Heart right ventricle (tissue), 16 donors: ENCODE measurements at regions not wholly inside any gene's neighbourhood (a gene's known extent, or its start where the extent isn't known, plus 50 kb on each side); places are given as distances from the start of the nearest gene placed in this dataset.
A peak's percentile ranks its signal among the peaks of the same experiment; 100 is the strongest.

Experiments used
- ATAC-seq, 8 donors: fragments of 200-7000 bp; cut with Tn5 transposase; one replicate each; pipeline ENCODE4 v1.9.1; 2020; ENCODE audit warnings: mild to moderate bottlenecking in 8 of 8, moderate library complexity in 8 of 8, moderate number of reproducible peaks in 1 of 8
- DNase-seq, 2 donors: peaks; one replicate each; pipeline ENCODE4 v3.0.0-alpha.2; 2020
- H3K27ac ChIP-seq, 10 donors: fragments of 200-600 bp; sonication (generic) in 2 of 10; one replicate each; pipeline versions ENCODE4 v1.5.0 to v1.8.0; 2020 to 2022; ENCODE audit warnings: mild to moderate bottlenecking in 3 of 10
- H3K27me3 ChIP-seq, 7 donors: fragments of 200-600 bp; one replicate each; pipeline ENCODE4 v1.8.0; 2021 to 2022; ENCODE audit warnings: mild to moderate bottlenecking in 2 of 7
- H3K36me3 ChIP-seq, 9 donors: fragments of 200-600 bp; sonication (generic) in 1 of 9; one replicate each; pipeline versions ENCODE4 v1.5.0 to v1.8.0; 2020 to 2022; ENCODE audit warnings: mild to moderate bottlenecking in 2 of 9
- H3K4me1 ChIP-seq, 9 donors: fragments of 200-600 bp; sonication (generic) in 1 of 9; one replicate each; pipeline versions ENCODE4 v1.5.0 to v1.8.0; 2020 to 2022; ENCODE audit warnings: mild to moderate bottlenecking in 4 of 9
- H3K4me3 ChIP-seq, 10 donors: fragments of 200-600 bp; sonication (generic) in 2 of 10; one replicate each; pipeline versions ENCODE4 v1.5.0 to v1.8.0; 2020 to 2022; ENCODE audit warnings: mild to moderate bottlenecking in 7 of 10, moderate library complexity in 2 of 10
- H3K9me3 ChIP-seq, 11 donors: fragments of 200-600 bp in 10 of 11; sonication (generic) in 2 of 11; one replicate each; pipeline versions ENCODE4 v1.5.0 to v1.8.0; 2013 to 2022; ENCODE audit warnings: mild to moderate bottlenecking in 2 of 11, control low read depth in 1 of 11, moderate library complexity in 1 of 11
- WGBS, 2 donors: extraction: QIAGEN DNeasy Blood & Tissue Kit; methylation state at CpG; one replicate each; pipeline ENCODE4 v1.1.7; 2013; ENCODE audit warnings: inconsistent platforms in 1 of 2; 5-methylcytosine and 5-hydroxymethylcytosine counted together
- intact Hi-C, 10 donors: fragments of 100-400 bp; cut with DNase I; formaldehyde crosslinking; loops; one replicate each; pipeline versions ENCODE4 v1.11.1 to v1.14.2; 2022
- TF ChIP-seq, protein P1 (sequence below), 9 donors: fragments of 200-600 bp; sonication (generic) in 2 of 9; IDR thresholded peaks; one replicate each; pipeline versions ENCODE4 v1.5.0 to v1.8.0; 2021 to 2022; ENCODE audit warnings: antibody characterized with exemption in 9 of 9, mild to moderate bottlenecking in 5 of 9, moderate library complexity in 1 of 9
- donor health status: Arrhythmogenic right ventricular cardiomyopathy.
- donor health status: ischemic (EF 13 %, LVEDD 7.1; RV severe dilation, severe dysfunction).
- donor health status: healthy with polysubstance abuse.
- donor health status: DM: no; HTN: yes; CAD: no.
- donor health status: DM: no; HTN: no; CAD: no.
- donor health status: ischemic (EF 25% LVEDD 6.9; RV normal size, moderate dysfunction).
- donor health status: ischemic (EF 25% LVEDD 5.7; RV mildly dilated, moderate dysfunction).
- donor health status: healthy.
- donor health status: DM: yes; HTN: yes; CAD: no.
- donor health status: Ischemic cardiomyopathy.
- donor health status: ischemic (EF 35%, LVEDD 5.7; RV mildly dilated, moderate dysfunction).
- donor health status: nonischemic (EF 11% LVEDD 7.7; RV severe dilation, severe dysfunction).
- donor health status: DM: yes; HTN: yes; CAD: no.
- donor health status: PGD.
- donor health status: ischemic (EF 29% LVEDD 5.4; RV normal size, mild dysfunction).
- donor health status: nonischemic (EF 23%, LVEDD 6.1; RV moderate dilation, normal function).

DNA sequence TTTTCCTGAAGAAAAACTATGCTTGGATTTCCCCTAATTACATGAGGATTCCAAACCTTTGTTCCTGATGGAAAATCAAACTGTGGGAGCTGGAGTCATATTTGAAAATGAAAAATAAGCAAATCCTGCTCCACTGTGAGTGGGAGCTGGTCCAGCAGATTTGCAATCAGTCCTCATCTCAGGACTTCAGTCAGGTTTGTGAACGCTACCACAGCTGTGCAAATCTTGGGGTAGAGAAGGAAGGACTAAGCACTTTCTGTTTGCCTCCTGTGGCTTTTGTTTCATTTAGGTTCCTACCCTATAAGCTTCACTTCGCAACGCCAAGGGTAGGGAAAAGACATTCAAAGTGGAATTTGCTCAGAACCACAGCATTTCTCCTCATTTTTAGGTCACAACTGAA lies 238.2 kb downstream of the TUSC7 start:
- Histone ChIP-seq H3K4me3 (no peak overlapping the region), H3K27ac (no peak overlapping the region), H3K9me3 (peaks cover 0 to 19% (median 0%) of the 10 kb centered on the region in 11 donors), H3K4me1 (no peaks in the 10 kb centered on the region), H3K27me3 (no peaks in the 10 kb centered on the region), H3K36me3 (no peaks in the 10 kb centered on the region)
- intact Hi-C loops: no loop called here
- 77 to 83% methylated on average over 3 of the region's 3 CpGs for WGBS, 2 donors
- ATAC-seq (no peak), DNase-seq (no peak)
- TF ChIP-seq, protein P1, sequence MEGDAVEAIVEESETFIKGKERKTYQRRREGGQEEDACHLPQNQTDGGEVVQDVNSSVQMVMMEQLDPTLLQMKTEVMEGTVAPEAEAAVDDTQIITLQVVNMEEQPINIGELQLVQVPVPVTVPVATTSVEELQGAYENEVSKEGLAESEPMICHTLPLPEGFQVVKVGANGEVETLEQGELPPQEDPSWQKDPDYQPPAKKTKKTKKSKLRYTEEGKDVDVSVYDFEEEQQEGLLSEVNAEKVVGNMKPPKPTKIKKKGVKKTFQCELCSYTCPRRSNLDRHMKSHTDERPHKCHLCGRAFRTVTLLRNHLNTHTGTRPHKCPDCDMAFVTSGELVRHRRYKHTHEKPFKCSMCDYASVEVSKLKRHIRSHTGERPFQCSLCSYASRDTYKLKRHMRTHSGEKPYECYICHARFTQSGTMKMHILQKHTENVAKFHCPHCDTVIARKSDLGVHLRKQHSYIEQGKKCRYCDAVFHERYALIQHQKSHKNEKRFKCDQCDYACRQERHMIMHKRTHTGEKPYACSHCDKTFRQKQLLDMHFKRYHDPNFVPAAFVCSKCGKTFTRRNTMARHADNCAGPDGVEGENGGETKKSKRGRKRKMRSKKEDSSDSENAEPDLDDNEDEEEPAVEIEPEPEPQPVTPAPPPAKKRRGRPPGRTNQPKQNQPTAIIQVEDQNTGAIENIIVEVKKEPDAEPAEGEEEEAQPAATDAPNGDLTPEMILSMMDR (IDR thresholded peaks at IDR 0.05): no peak

DNA sequence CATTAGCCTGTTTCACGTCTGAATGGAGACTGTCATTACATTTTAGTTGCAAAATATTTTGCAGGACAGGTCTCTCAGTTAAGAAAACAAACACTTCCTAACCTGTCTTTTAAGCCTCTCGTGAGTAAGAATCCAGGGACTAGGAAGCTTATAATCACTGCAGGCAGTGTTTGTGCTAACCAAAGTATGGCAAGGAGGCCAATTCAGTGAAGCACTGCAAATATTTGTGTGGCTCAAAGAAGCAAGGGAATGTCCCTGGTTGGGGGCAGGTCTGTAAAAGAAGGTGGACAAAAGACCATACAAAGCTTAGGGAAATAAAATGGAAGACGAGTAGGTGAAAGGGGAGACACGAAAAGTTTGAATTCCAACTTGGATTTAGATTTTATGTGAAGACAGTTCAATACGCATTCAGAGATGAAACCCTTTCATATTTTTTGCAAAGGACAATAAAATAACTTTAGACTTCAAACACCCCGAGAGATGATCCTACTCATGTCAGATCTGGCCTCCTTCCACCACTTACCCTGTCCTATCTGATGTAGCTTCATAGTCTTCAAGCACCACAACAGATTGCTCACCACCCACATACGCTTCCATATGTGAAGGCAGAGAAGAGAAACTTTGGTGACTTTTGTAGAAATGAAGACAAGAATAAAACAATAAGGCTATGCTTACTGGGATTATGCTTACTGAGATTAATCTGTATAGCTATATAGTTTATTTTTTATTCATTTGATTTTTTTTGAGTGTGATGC lies 240.9 kb downstream of the TUSC7 start:
- TF ChIP-seq, protein P1 (IDR thresholded peaks at IDR 0.05): no peak
- intact Hi-C loops: no loop called here
- WGBS, 2 donors: 73 to 78% methylated on average over 7 of the region's 7 CpGs
- Histone ChIP-seq H3K9me3 (no peaks in the 10 kb centered on the region), H3K27me3 (no peaks in the 10 kb centered on the region), H3K4me3 (no peak overlapping the region), H3K27ac (no peak overlapping the region), H3K4me1 (no peaks in the 10 kb centered on the region), H3K36me3 (no peaks in the 10 kb centered on the region)
- DNase-seq: no peak
- ATAC-seq: no peak

DNA sequence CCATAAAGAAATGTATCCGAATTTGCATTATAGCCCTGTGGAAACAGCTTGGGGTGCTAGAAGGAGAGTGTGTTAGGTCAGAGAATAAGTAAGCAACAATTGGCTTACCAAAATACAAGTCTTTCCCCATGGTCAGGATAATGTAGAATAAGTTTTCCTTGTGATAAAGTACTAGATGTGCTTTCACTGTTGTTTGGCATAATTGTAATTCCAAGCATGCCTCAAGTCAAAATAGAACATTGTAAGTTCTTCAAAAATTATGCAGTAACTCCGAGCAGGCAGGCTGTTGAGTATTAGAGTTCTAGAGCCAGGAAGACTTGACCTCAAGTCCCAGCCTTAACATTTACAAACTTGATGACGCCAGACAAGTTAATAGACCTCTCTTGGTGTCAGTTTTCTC lies 242.0 kb downstream of the TUSC7 start:
- intact Hi-C loops: no loop called here
- Histone ChIP-seq H3K9me3 (no peaks in the 10 kb centered on the region), H3K4me1 (no peaks in the 10 kb centered on the region), H3K36me3 (no peaks in the 10 kb centered on the region), H3K27ac (no peak overlapping the region), H3K4me3 (no peak overlapping the region), H3K27me3 (no peaks in the 10 kb centered on the region)
- no peak for ATAC-seq
- DNase-seq: no peak
- WGBS, 2 donors: 71 to 73% methylated on average over 3 of the region's 3 CpGs
- TF ChIP-seq, protein P1 (IDR thresholded peaks at IDR 0.05): no peak

DNA sequence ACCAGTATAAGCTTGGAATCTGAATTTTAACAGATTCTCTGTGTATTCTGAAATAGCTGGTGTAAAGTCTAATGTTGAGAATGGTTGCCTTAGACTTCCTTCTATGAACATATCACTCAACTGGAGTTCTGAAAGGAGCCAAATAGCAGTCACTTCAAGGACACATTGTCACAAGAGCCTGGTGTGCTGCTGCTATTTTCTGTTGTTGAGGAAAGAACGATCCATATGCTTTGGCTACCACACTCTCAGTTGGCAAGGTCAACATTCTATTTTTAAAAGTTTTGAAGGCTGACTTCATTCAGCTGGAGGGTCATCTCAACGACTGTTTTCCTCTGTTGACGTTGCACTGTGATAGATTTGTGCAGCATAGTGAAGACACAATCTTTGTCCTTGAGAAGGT lies 248.7 kb downstream of the TUSC7 start:
- intact Hi-C loops: no loop called here
- peak in 4 of 8 donors; percentile 48 to 86 (median 62) for ATAC-seq
- H3K27ac ChIP-seq: peak overlapping the region in 1 of 10 donors; percentile 20

More for the DNA sequence above, 248.7 kb downstream of the TUSC7 start:
- no peak for DNase-seq
- Histone ChIP-seq H3K36me3 (no peaks in the 10 kb centered on the region), H3K27me3 (no peaks in the 10 kb centered on the region), H3K9me3 (no peaks in the 10 kb centered on the region), H3K4me3 (no peak overlapping the region), H3K4me1 (no peaks in the 10 kb centered on the region)
- TF ChIP-seq, protein P1 (IDR thresholded peaks at IDR 0.05): no peak
- WGBS, 2 donors: 17 to 29% methylated on average over 3 of the region's 3 CpGs
